Body of pancreas (tissue), 4 donors: ENCODE measurements at regions not wholly inside any gene's neighbourhood (a gene's known extent, or its start where the extent isn't known, plus 50 kb on each side); places are given as distances from the start of the nearest gene placed in this dataset.

Experiments used
- ATAC-seq: fragments of 150-250 bp; one replicate; pipeline ENCODE4 v1.9.1; 2016
- DNase-seq, 4 donors: peaks; one replicate each; pipeline ENCODE4 v3.0.0-alpha.2; 2019
- H3K27ac ChIP-seq, 4 donors: fragments of 200-600 bp; sonication (generic); 1 replicate in 3 of 4; 2 replicates in 1 of 4; pipeline versions ENCODE4 v1.5.1 to v1.6.1; 2016 to 2019; ENCODE audit warnings: mild to moderate bottlenecking in 1 of 4, mixed read lengths in 1 of 4, moderate library complexity in 1 of 4
- H3K27me3 ChIP-seq, 2 donors: fragments of 200-600 bp; sonication (generic); one replicate each; pipeline ENCODE4 v1.6.0; 2016; ENCODE audit warnings: mild to moderate bottlenecking in 1 of 2
- H3K36me3 ChIP-seq, 2 donors: fragments of 200-600 bp; sonication (generic); replicated peaks in 1 of 2; 2 replicates each; pipeline ENCODE4 v1.5.1; 2016; ENCODE audit warnings: low read depth in 2 of 2; ENCODE audit not compliant: insufficient read depth in 1 of 2
- H3K4me1 ChIP-seq: fragments of 200-600 bp; sonication (generic); one replicate; pipeline ENCODE4 v1.6.0; 2016
- H3K4me3 ChIP-seq, 2 donors: fragments of 200-600 bp; sonication (generic); 1 replicate in 1 of 2; 2 replicates in 1 of 2; pipeline ENCODE4 v1.5.1; 2016 to 2019
- H3K9me3 ChIP-seq, 3 donors: fragments of 200-600 bp; sonication (generic); 1 replicate in 2 of 3; 2 replicates in 1 of 3; pipeline ENCODE4 v1.5.1; 2016
- CTCF ChIP-seq, 7 experiments: fragments of 450-650 bp in 4 of 7; fragments of 200-600 bp in 3 of 7; sonication (generic) in 3 of 7; IDR thresholded peaks; one replicate each; pipeline ENCODE4 v1.5.1; 2016 to 2019; ENCODE audit warnings: antibody characterized with exemption in 7 of 7
- POLR2A ChIP-seq, 3 donors: fragments of 450-650 bp; IDR thresholded peaks; one replicate each; pipeline ENCODE4 v1.6.1; 2016; ENCODE audit warnings: antibody characterized with exemption in 3 of 3, mild to moderate bottlenecking in 2 of 3
- WGBS, 2 donors: methylation state at CpG; one replicate each; pipeline ENCODE4 v1.1.5; 2017; 5-methylcytosine and 5-hydroxymethylcytosine counted together
- intact Hi-C: fragments of 100-400 bp; cut with DNase I; formaldehyde crosslinking; loops from one replicate; pipeline ENCODE4 v1.15.1; 2023

GRCh38 chr4:100889401-100889800, 371.6 kb upstream of the EMCN start:
- no peaks in the 10 kb centered on the region for H3K36me3 ChIP-seq
- DNase-seq, result no peak
- no peak overlapping the region for H3K4me3 ChIP-seq
- no peak overlapping the region for H3K27ac ChIP-seq
- WGBS, 2 donors, result 38 to 49% methylated on average over 2 of the region's 2 CpGs
- no peaks in the 10 kb centered on the region for H3K27me3 ChIP-seq
- intact Hi-C loops, result no loop called here
- H3K9me3 ChIP-seq, result no peaks in the 10 kb centered on the region
- no peaks in the 10 kb centered on the region for H3K4me1 ChIP-seq
- no peak for TF ChIP-seq POLR2A (IDR thresholded peaks at IDR 0.05)
- TF ChIP-seq CTCF (IDR thresholded peaks at IDR 0.05), result no peak
- ATAC-seq, result no peak

- H3K4me1 ChIP-seq, result no peaks in the 10 kb centered on the region
- ATAC-seq (no peak), DNase-seq (no peak)
Observed at GRCh38 chr4:100882661-100883060, 364.8 kb upstream of the EMCN start.

GRCh38 chr4:100881283-100881682, 363.5 kb upstream of the EMCN start:
- no peaks in the 10 kb centered on the region for H3K4me1 ChIP-seq
- H3K27ac ChIP-seq, result no peak overlapping the region
- H3K27me3 ChIP-seq, result no peaks in the 10 kb centered on the region
- no peak overlapping the region for H3K4me3 ChIP-seq
- TF ChIP-seq POLR2A (IDR thresholded peaks at IDR 0.05), result no peak
- TF ChIP-seq CTCF (IDR thresholded peaks at IDR 0.05), result no peak
- H3K36me3 ChIP-seq, result no peaks in the 10 kb centered on the region
- DNase-seq, result no peak
- 85 to 97% methylated on average over 1 of the region's 1 CpG for WGBS, 2 donors
- no peaks in the 10 kb centered on the region for H3K9me3 ChIP-seq
- intact Hi-C loops, result no loop called here
- no peak for ATAC-seq

More at GRCh38 chr4:100882661-100883060, 364.8 kb upstream of the EMCN start:
- no peak overlapping the region for H3K4me3 ChIP-seq
- intact Hi-C loops, result no loop called here
- H3K36me3 ChIP-seq, result no peaks in the 10 kb centered on the region
- no peaks in the 10 kb centered on the region for H3K9me3 ChIP-seq
- TF ChIP-seq POLR2A (IDR thresholded peaks at IDR 0.05) (no peak), CTCF (IDR thresholded peaks at IDR 0.05) (no peak)
- no peak overlapping the region for H3K27ac ChIP-seq
- H3K27me3 ChIP-seq, result no peaks in the 10 kb centered on the region

GRCh38 chr4:100880011-100880410, 362.2 kb upstream of the EMCN start:
- H3K27me3 ChIP-seq, result no peaks in the 10 kb centered on the region
- H3K4me3 ChIP-seq, result no peak overlapping the region
- WGBS, 2 donors, result 85 to 94% methylated on average over 1 of the region's 1 CpG
- TF ChIP-seq POLR2A (IDR thresholded peaks at IDR 0.05) (no peak), CTCF (IDR thresholded peaks at IDR 0.05) (no peak)
- DNase-seq (no peak), ATAC-seq (no peak)
- H3K9me3 ChIP-seq, result no peaks in the 10 kb centered on the region
- no peaks in the 10 kb centered on the region for H3K36me3 ChIP-seq
- H3K4me1 ChIP-seq, result no peaks in the 10 kb centered on the region
- intact Hi-C loops, result no loop called here
- no peak overlapping the region for H3K27ac ChIP-seq

GRCh38 chr4:100879471-100879870, 361.6 kb upstream of the EMCN start:
- H3K27me3 ChIP-seq, result no peaks in the 10 kb centered on the region
- 68 to 86% methylated on average over 1 of the region's 1 CpG for WGBS, 2 donors
- intact Hi-C loops, result no loop called here
- DNase-seq, result no peak
- no peaks in the 10 kb centered on the region for H3K9me3 ChIP-seq
- no peak overlapping the region for H3K27ac ChIP-seq
- H3K4me3 ChIP-seq, result no peak overlapping the region
- TF ChIP-seq POLR2A (IDR thresholded peaks at IDR 0.05), result no peak
- TF ChIP-seq CTCF (IDR thresholded peaks at IDR 0.05), result no peak
- ATAC-seq, result no peak
- no peaks in the 10 kb centered on the region for H3K36me3 ChIP-seq
- no peaks in the 10 kb centered on the region for H3K4me1 ChIP-seq
